ENCODE measurements at regions not wholly inside any gene's neighbourhood (a gene's known extent, or its start where the extent isn't known, plus 50 kb on each side); places are given as distances from the start of the nearest gene placed in this dataset.

DNA sequence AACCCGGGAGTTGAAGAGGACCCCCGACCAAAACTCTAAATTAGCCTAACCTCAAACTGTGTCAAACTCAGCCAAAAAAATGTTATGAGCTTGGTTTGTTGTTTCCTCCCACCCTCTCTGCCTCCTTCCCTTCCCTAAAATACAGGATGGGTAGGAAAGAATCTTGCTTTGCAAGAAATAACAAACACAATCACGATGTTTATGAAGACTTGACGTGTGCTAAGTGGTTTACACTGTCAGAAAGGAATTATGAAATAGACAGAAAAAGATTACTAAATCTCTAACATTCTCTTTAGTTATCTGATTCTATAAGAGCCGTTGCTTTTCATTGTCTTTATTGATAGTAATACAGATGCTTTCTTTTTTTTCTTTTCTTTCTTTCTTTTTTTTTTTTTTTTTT, 285.1 kb downstream of the BMP7 start:
- no peak overlapping the region for H3K27ac ChIP-seq
- no peaks in the 10 kb centered on the region for H3K36me3 ChIP-seq
- intact Hi-C loops (cut with DNase I): no loop called here
- no peaks in the 10 kb centered on the region for H3K27me3 ChIP-seq
- H3K4me3 ChIP-seq: no peak overlapping the region
- TF ChIP-seq POLR2A (IDR thresholded peaks at IDR 0.05) (no peak), CTCF (IDR thresholded peaks at IDR 0.05) (no peak), POLR2AphosphoS5 (IDR thresholded peaks at IDR 0.05; ENCODE audit: insufficient read depth in 1 of 2, low read depth in 1 of 2) (no peak)
- DNase-seq (ENCODE audit: extremely low spot score in 2 of 2): no peak
- H3K4me1 ChIP-seq: no peaks in the 10 kb centered on the region
- H3K9me3 ChIP-seq: peaks cover 4% of the 10 kb centered on the region

GRCh38 chr20:56983813-56984212, 282.6 kb downstream of the BMP7 start:
- TF ChIP-seq POLR2A (IDR thresholded peaks at IDR 0.05) (no peak), CTCF (IDR thresholded peaks at IDR 0.05) (no peak), POLR2AphosphoS5 (IDR thresholded peaks at IDR 0.05; ENCODE audit: insufficient read depth in 1 of 2, low read depth in 1 of 2) (no peak)
- no peak overlapping the region for H3K4me3 ChIP-seq
- intact Hi-C loops (cut with DNase I): no loop called here
- H3K4me1 ChIP-seq: no peaks in the 10 kb centered on the region
- H3K27me3 ChIP-seq: no peaks in the 10 kb centered on the region
- H3K27ac ChIP-seq: no peak overlapping the region
- H3K36me3 ChIP-seq: no peaks in the 10 kb centered on the region
- DNase-seq (ENCODE audit: extremely low spot score in 2 of 2): no peak
- peaks cover 4% of the 10 kb centered on the region for H3K9me3 ChIP-seq

- H3K4me3 ChIP-seq: no peak overlapping the region
- H3K27me3 ChIP-seq: no peaks in the 10 kb centered on the region
- H3K4me1 ChIP-seq: no peaks in the 10 kb centered on the region
- no peak for DNase-seq (ENCODE audit: extremely low spot score in 2 of 2)
- no peak overlapping the region for H3K27ac ChIP-seq
- H3K9me3 ChIP-seq: peaks cover 4% of the 10 kb centered on the region
- intact Hi-C loops (cut with DNase I): no loop called here
- no peaks in the 10 kb centered on the region for H3K36me3 ChIP-seq
- TF ChIP-seq CTCF (IDR thresholded peaks at IDR 0.05): no peak
- no peak for TF ChIP-seq POLR2AphosphoS5 (IDR thresholded peaks at IDR 0.05; ENCODE audit: insufficient read depth in 1 of 2, low read depth in 1 of 2)
- no peak for TF ChIP-seq POLR2A (IDR thresholded peaks at IDR 0.05)
Observed at GRCh38 chr20:56985066-56985685, 281.3 kb downstream of the BMP7 start.

GRCh38 chr20:56986476-56986875, 280.0 kb downstream of the BMP7 start:
- Histone ChIP-seq H3K9me3 (peaks cover 4% of the 10 kb centered on the region), H3K27ac (no peak overlapping the region), H3K4me1 (no peaks in the 10 kb centered on the region), H3K27me3 (no peaks in the 10 kb centered on the region), H3K36me3 (no peaks in the 10 kb centered on the region), H3K4me3 (no peak overlapping the region)
- no peak for DNase-seq (ENCODE audit: extremely low spot score in 2 of 2)
- intact Hi-C loops (cut with DNase I): no loop called here
- TF ChIP-seq CTCF (IDR thresholded peaks at IDR 0.05): no peak
- TF ChIP-seq POLR2A (IDR thresholded peaks at IDR 0.05): no peak
- no peak for TF ChIP-seq POLR2AphosphoS5 (IDR thresholded peaks at IDR 0.05; ENCODE audit: insufficient read depth in 1 of 2, low read depth in 1 of 2)

- H3K4me3 ChIP-seq: no peak overlapping the region
- no peak for DNase-seq (ENCODE audit: extremely low spot score in 2 of 2)
- peaks cover 4% of the 10 kb centered on the region for H3K9me3 ChIP-seq
- no peaks in the 10 kb centered on the region for H3K36me3 ChIP-seq
- H3K27me3 ChIP-seq: no peaks in the 10 kb centered on the region
- intact Hi-C loops (cut with DNase I): no loop called here
- TF ChIP-seq POLR2AphosphoS5 (IDR thresholded peaks at IDR 0.05; ENCODE audit: insufficient read depth in 1 of 2, low read depth in 1 of 2) (no peak), POLR2A (IDR thresholded peaks at IDR 0.05) (no peak), CTCF (IDR thresholded peaks at IDR 0.05) (no peak)
- H3K4me1 ChIP-seq: no peaks in the 10 kb centered on the region
- no peak overlapping the region for H3K27ac ChIP-seq
Observed at GRCh38 chr20:56986931-56987720, 279.3 kb downstream of the BMP7 start.

Measured in vagina (tissue), 2 donors.